ENCODE measurements at regions not wholly inside any gene's neighbourhood (a gene's known extent, or its start where the extent isn't known, plus 50 kb on each side); places are given as distances from the start of the nearest gene placed in this dataset.

DNA sequence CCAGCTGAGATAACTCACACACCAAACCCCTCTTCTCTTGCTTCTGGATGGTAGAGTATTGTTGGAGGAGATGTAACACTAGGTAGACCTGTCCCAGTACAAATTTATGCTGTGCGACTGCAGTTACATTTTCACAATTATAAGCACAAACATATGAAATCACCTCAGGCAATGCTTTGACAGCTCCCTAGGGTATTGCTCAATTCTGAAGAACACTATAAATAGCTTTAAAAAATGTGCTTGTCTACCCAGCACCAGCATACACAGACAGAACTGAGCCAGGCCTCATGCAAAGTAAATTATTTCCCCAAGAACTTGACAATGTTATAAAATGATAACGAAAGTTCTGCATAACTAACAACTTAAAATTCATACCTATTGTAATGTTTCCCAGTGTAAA lies 1999.1 kb upstream of the ADGRL3 start (continued):
- TF ChIP-seq SIN3A (conservative IDR thresholded peaks at IDR 0.05 in 1 of 2, IDR thresholded peaks at IDR 0.05 in 1 of 2; ENCODE audit: low read depth in 1 of 2, low read length in 2 of 2) = no peak
- no peak for TF ChIP-seq RXRA (IDR thresholded peaks at IDR 0.05; ENCODE audit: insufficient read depth, low read depth, low read length)
- TF ChIP-seq, protein P1, sequence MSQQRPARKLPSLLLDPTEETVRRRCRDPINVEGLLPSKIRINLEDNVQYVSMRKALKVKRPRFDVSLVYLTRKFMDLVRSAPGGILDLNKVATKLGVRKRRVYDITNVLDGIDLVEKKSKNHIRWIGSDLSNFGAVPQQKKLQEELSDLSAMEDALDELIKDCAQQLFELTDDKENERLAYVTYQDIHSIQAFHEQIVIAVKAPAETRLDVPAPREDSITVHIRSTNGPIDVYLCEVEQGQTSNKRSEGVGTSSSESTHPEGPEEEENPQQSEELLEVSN (IDR thresholded peaks at IDR 0.05) = no peak
- TF ChIP-seq SP4 (IDR thresholded peaks at IDR 0.05; ENCODE audit: low read length) = no peak
- TF ChIP-seq ZNF274 (IDR thresholded peaks at IDR 0.05; ENCODE audit: borderline replicate concordance, extremely low read depth, low read length) = no peak
